Inflammatory macrophage (primary cell): ENCODE measurements at regions not wholly inside any gene's neighbourhood (a gene's known extent, or its start where the extent isn't known, plus 50 kb on each side); places are given as distances from the start of the nearest gene placed in this dataset.
"Not testable (repeated sequence)": the region's sequence is repeated elsewhere in the genome, so short reads cannot be mapped to it uniquely, and the experiment has no call there.

Experiments
- DNase-seq, 2 donors: peaks; one replicate each; pipeline ENCODE4 v3.0.0-alpha.2; 2020 to 2022

DNA sequence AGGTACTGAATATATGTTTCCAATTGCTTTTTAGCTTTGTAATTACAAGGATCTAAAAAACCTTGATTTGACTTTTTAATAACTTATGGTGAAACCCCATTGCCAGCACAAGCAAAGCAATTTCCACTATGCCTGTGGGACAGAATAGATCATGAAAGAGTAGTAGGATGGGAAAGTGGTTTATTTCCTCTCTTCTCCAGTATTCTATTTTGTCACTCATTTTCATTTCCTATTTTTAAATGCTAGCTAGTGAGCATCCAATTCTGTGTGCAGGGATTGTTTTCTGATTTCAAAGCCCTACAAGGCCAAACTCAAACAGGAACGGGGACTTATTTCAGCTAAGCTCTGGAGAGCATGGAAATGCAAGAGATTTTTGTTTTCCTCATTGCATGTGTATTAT is 132.0 kb upstream of the TGFBR2 start:
- peak; percentile 48 to 65 for DNase-seq

- DNase-seq, result no peak
These were observed 131.2 kb upstream of the TGFBR2 start for GRCh38 chr3:30475038-30475808.

DNA sequence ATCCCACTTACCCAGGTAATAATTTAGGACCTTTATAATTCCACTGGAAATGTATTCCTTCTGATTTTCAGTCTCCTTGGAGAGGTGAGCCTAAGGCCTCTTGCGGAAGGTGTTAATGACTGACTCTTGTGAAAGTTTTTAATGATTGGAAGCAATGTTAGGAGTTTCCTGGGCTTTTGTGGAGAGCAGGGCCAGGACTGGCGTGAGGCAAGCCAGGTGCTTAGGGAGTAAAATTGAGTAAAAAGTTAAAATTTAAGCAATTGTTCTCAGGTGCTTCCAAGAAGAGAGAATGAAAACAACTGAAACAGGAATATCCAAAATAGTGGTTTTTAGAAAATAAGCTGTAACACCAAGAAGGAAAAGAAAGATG is 130.6 kb upstream of the TGFBR2 start:
- DNase-seq, result no peak

DNA sequence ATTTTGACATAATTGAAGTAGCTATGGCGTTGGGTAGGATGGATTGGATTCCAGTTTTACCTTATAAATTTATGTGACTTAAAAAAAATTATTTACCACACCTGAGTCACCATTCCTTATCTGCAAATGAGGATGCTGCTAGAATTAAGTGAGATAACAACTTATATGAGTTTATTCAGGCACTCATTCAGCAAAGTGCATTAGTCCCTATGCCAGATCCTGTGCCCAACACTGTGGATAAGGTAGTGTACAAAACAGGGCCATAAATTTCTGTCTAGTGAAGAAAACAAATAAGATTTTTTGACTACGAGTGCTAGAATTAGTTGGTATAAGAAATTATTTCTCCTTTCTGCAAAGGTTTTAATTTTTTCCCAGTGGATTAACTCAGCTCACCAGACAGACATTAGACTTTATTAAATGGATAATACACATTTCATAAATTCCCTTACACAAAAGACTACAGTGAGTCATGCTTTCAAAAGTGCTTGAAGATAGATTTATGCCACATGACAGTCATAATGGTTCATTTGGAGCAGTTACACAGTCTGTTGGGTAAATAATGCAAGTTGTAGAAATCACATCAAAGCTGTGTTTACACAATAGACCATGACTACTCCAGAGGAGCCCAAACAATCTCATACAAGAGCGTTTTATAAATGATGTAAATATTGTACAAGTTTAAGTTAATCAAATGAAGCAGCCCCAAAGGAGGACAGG is 129.9 kb upstream of the TGFBR2 start:
- DNase-seq, result peak; percentile 84 to 94

- DNase-seq, result peak in 1 of 2 donors; percentile 29
These were observed 129.1 kb upstream of the TGFBR2 start for GRCh38 chr3:30477149-30477921.

DNA sequence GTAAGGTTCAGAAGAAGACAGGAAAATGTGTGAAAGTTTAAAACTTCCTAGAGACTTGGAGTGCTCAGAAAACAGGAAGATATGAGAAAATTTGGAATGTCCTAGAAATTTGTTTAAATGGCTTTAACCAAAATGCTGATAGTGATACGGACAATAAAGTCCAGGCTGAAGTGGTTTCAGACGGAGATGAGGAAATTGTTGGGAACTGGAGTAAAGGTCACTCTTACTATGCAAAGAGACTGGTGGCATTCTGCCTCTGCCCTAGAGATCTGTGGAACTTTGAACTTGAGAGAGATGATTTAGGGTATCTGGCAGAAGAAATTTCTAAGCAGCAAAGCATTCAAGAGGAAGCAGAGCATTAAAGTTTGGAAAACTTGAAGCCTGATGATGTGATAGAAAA is 126.7 kb upstream of the TGFBR2 start:
- peak in 1 of 2 donors; percentile 24 for DNase-seq

DNA sequence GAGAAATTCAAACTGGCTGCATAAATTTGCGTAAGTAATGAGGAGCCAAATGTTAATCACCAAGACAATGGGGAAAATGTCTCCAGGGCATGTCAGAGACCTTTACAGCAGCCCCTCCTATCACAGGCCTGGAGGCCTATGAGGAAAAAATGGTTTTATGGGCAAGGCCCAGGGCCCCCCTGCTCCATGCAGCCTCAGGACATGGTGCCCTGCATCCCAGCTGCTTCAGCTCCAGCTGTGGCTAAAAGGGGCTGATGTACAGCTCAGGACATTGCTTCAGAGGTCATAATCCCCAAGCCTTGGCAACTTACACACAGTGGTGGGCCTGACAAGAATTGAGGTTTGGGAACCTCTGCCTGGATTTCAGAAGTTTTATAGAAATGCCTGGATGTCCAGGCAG is 126.2 kb upstream of the TGFBR2 start:
- not testable (repeated sequence) for DNase-seq

GRCh38 chr3:30480587-30480986 is 125.8 kb upstream of the TGFBR2 start:
- DNase-seq, result no peak

DNA sequence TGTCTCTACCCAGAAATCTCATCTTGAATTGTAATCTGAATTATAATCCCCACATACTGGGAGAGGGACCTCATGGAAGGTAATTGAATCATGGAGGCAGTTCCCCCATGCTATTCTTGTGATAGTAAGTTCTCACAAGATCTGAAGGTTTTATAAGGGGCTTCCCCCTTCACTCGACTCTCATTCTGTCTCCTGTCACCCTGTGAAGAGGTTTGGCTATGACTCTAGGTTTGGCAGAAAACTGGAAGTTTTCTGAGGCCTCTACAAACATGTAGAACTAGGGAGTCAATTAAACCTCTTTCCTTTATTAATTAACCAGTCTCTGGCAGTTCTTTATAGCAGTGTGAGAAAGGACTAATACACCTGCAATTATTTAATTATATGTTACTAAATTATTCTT is 125.2 kb upstream of the TGFBR2 start:
- no peak for DNase-seq

- not testable (repeated sequence) for DNase-seq
These were observed 122.2 kb upstream of the TGFBR2 start for GRCh38 chr3:30484229-30484628.

DNA sequence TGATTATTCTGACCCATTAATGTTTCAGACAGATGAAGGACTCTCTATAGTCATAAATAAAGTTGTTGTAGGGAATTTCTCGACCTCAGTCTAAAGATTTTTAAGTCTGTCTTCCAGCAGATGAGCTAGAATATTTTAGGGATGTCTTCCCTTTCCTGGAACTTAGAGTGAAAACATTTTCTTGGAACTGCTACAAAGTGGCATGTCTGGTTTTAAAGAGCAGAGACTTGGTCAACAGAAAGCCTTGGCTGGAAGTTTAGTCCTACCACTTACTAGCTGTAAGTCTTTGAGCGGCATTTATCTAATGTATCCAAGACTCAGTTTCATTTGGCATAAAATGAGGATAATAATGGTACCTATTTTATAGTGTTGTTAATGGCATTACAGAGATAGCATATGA is 120.0 kb upstream of the TGFBR2 start:
- no peak for DNase-seq

DNA sequence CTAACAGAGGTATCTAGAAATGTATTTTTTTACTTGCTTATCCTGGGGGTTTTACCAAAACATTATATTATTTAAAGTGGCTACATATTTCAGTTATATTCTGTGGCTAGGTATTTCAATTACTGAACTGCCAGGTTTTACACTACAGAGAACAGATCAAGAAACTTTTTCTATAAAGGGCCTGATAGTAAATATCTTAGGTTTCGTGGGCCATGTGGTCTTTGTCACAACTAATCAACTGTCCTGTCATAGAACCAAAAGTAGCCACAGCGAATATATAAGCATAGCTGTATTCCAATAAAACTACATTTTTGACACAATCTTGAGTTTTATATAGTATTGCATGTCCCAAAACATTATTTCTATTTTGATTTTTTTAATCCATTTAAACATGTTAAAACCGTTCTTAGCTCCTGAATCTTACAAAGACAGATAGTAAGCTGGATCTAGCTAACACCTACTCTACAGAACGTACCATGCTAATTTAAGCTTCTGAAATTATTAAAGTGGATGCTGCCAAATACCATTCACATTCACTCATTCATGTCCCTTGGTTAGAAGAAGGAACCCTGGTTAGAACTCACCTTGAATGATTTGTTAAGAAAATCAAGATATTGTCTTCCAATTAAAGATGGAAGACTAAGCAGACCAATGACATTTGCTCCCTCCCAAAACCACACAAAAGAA is 118.2 kb upstream of the TGFBR2 start:
- DNase-seq, result no peak

- peak in 1 of 2 donors; percentile 36 for DNase-seq
These were observed 113.8 kb upstream of the TGFBR2 start for GRCh38 chr3:30492322-30493192.

DNA sequence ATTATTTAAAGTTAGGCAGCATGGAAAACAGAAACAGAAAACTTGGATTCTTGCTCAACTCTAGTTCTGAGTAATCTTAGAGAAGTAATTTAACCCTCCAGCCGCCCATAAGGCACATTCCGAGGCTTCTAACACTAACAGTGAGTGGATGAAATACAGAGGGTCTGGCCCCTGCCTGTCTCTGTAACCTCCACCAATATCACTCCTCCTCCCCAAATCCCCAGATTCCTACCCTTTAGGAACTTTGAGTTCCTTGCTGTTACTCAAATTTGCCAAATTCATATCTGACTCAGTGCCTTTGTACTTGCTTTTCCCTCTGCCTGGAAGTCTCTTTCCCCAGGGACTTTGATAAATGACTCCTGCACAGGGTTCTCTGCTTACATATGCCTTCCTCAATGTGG is 112.5 kb upstream of the TGFBR2 start:
- DNase-seq, result peak; percentile 31 to 69

DNA sequence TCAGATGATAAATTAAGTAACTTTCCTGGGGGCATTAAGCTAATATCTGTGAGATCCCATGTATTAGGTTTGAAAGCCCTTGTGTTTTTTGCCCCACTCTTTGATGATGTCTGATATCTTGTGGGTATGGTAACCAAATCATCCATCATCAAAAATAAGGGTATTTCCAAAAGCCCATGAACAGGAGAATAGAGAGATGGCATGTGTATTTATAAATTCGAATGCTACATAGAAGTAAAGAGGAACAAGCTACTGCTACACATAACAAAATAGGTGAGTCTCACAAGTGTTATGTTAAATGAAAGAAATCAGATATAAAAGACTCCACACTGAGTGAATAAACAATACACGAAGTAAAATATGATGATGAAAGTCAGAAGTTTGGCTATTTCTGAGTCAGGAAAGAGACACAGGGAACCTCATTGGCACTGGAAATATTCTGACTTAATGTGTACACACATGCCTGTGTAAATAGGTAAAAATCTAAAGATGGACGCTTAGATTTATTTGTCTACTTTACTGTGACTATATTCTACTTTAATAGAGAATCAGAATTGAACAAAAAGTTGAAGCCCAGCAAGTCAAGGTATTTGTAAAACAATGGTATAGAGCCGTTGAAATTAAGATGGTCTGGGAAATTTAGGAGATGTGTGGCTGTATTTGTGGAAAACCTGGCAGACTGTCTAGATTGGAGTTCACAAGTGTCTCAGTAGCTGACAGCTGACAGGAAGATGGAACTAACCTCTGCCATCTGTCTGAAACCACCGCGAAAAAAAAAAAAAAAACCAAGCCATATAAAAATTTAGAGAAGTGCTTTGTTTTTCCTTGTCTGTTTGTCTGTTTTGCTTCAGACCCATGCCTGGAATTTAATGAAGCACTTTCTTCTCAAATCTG is 111.0 kb upstream of the TGFBR2 start:
- peak in 1 of 2 donors; percentile 47 for DNase-seq

DNA sequence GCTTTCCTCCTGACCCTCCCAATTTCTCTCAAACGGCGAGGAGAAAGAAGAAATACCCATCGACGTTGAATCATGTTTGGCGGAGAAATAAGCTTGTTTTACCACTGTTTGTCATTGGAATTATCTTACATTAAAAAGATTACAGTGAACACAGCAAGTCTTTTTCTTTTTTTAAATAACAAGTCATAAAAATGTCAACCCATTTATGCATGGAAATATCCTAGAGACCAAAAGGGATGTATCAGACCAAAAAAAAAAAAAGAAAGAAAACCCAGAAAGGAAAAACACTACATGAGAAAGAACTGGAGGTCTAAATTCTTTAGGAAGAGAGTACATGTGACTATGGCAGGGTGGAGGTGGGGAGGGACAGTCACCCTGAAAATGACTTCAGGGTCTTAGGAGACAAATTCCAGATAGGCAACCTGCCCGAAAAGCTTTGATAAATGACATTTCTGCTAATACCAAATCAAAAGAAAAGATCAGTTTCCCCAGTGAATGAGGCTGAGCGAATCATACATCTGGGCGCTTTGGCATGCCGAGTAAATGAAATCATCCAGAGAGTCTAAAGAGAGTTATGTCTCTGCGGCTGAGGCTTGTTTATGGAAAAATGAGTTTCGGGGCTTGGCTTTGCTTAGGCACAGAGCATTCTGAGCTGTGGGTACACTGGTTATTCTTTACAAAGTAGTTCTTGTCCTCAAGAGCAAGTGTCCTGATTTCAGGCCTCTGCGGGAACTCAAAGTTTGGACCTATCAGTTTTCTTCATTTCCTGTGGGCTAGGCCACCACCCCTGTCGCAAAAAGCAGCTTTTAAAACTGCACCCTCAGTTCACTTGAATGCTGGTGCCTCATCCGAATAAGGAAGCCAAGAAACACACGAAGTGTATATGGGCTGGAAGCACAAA is 110.1 kb upstream of the TGFBR2 start:
- peak; percentile 38 to 50 for DNase-seq

- DNase-seq, result no peak
These were observed 107.8 kb upstream of the TGFBR2 start for GRCh38 chr3:30498587-30498967.

GRCh38 chr3:30500666-30501399 is 105.6 kb upstream of the TGFBR2 start:
- DNase-seq, result peak in 1 of 2 donors; percentile 14

DNA sequence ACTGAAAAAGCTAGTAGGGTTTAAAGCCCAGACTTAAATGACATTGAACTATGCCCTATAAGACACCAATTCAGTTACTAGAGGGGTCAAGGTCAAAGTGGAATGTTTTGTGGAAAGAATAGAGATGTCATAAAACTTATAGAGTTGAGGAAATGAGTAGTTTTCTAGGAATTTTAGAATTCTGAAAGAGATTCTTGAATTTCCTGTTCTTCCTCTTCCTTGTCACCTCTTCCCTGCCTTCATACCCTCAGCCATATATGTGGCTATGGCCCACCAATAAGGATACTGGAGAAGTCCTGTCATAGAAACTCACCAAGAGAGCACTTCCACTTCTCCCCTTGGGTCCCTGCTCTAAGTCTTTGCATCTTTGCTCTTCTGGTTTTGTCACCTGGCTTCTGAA is 104.9 kb upstream of the TGFBR2 start:
- no peak for DNase-seq
